GM21825 (cell line): ENCODE measurements at regions not wholly inside any gene's neighbourhood (a gene's known extent, or its start where the extent isn't known, plus 50 kb on each side); places are given as distances from the start of the nearest gene placed in this dataset.

Experiments used
- ATAC-seq: cut with Tn5 transposase; IDR thresholded peaks from one replicate; pipeline ENCODE4 v1.9.1; 2021; ENCODE audit warnings: mild to moderate bottlenecking, moderate library complexity; ENCODE audit not compliant: unreplicated experiment

DNA sequence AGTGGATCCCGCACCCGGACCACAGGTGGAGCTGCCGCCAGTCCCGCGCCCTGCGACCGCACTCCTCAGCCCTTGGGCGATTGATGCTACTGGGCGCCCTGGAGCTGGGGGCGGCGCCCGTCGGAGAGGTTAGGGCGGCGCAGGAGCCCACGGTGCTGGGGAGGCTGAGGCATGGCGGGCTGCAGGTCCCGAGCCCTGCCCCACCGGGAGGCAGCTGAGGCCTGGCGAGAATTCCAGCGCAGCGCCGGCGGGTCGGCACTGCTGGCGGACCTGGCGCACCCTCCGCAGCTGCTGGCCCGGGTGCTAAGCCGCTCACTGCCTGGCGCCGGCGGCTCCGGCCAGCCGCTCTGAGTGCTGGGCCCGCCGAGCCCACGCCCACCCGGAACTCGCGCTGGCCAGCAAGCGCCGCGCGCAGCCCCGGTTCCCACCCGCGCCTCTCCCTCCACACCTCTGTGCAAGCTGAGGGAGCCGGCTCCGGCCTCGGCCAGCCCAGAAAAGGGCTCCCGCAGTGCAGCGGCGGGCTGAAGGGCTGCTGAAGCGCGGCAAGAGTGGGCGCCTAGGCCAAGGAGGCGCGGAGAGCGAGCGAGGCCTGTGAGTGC, 1256.5 kb downstream of the STIM2 start:
- no peak for ATAC-seq

DNA sequence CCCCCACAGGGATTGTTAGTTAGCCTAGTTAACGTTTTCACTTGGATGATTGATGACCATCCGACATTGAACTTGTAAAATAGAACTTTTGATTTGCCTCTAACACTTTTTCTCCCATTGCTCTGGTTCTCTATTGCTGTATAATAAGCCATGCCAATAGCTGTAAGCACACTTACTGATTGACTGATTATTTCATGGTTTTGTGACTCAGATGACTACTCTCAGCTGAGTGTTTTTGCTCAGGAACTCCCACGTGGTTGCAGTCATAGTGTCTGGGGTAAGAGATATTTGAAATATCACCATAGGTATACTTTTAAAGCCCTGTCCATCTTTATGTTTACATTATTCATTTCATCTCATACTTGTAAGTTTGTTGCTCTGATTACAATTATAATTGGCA, 1285.5 kb downstream of the STIM2 start:
- ATAC-seq = no peak

- no peak for ATAC-seq
Measured at GRCh38 chr4:28148221-28148620, 1287.6 kb downstream of the STIM2 start.

DNA sequence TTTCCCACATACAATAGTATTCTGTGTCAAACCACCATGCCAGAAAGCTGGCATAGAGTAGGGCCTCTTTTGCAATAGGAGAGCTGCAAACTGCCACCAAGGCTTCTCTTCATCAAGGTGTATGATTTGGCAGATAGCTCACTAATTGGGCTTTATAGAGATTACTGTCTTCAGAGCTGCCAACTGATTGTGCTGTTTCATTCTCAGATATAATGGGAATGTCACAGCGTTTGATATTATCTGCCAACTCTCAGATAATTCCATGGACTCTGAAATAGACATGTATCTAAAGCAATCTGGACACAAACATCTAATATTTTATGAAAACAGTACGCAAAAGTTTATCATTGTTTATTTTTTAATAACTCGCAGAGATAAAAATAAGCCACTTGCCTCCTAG, 1289.1 kb downstream of the STIM2 start:
- ATAC-seq = no peak

GRCh38 chr4:28151314-28151713, 1290.7 kb downstream of the STIM2 start:
- ATAC-seq = no peak

DNA sequence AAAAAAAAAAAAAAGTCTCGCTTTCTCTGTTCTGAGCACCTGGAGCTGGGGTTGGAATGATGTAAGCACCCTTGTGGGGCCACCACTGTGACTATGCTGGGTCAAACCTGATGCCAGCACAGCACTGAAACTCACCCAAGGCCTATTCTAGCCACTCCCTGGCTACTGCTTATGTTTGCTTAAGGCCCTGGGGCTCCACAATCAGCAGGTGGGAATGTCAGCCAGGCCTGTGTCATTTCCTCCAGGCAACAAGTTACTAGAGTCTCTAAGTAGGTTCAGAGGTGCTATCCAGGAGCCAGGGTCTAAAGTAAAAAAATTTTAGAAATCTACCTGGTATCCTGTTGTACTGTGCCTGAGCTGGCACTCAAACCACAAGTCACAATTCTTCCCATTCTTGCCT, 1306.8 kb downstream of the STIM2 start:
- no peak for ATAC-seq

DNA sequence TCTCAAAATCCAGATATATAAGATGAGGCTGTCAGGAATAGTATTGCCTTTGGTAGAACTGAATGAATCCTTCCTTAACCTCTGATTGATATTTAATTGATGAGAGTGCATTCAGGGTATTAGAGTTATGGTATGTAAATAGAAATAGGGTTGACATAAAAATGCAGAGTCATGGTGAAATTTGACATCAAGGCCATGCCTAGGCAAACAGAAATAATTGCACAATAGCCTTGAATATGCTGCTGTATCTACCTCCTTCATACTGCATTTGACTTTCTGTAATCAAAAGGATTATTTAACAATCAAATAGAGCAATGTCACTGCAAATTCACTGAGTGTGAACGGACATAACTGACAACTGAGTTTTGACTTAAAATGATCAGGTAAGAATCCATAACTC, 1316.3 kb downstream of the STIM2 start:
- no peak for ATAC-seq

DNA sequence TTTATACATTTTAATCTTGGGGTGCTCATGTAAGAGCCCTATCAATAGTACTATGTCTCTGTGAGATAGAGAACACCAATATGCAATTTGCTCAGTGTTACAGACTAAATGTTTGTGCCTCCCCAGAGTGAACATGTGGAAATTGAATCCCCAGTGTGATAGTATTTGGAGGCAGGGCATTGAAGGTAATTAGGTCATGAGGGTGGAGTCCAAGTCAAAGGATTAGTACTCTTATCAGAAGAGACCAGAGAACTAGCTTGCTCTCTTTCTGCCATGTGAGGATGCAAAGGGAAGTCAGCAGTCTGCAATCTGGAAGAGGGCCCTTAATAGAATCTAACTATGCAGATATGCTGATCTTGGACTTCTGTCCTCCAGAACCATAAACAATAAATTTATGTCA, 1317.0 kb downstream of the STIM2 start:
- ATAC-seq = no peak

DNA sequence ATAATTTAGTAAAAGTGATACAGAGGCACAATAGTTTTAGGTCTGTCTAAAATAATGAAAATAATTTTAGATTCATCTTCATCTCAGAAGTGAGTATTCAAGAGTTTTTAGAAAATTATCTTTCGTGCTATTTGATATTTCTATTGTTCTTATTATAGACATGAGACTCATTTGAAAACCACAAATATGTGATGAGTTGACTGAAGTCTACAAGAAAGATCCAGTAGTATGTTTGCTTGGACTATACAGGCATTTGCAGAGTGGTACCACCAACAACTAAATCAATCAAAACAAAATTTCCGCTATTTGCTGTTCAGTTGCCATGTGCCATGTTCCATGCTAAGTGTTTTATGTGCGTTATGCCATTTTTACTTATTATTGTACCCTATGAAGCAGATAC, 1318.5 kb downstream of the STIM2 start:
- no peak for ATAC-seq

DNA sequence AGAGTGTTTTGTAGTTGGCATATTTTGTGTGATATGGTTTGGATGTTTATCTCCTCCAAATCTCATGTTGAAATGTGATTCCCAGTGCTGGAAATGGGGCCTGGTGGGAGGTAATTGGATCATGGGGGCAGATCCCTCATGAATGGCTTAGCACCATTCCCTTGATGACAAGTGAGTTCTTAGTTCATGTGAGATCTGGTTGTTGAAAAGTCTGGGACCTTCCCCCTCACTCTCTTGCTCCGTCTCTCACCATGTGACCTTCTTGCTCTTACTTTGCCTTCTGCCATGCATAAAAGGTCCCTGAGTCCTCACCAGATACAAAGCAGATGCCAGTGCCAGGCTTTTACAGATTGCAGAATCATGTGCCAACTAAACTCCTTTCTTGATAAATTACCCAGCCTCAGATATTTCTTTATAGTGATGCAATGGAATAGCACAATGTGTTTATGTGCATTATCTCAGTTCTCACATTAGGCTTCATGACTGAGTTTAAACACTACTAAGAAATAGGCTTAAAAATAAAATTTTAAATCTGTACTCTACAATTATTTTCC, 1348.8 kb downstream of the STIM2 start:
- no peak for ATAC-seq

GRCh38 chr4:28211676-28212470, 1351.2 kb downstream of the STIM2 start:
- ATAC-seq = no peak

- no peak for ATAC-seq
Measured at GRCh38 chr4:28221536-28221935, 1360.9 kb downstream of the STIM2 start.

- ATAC-seq = no peak
Measured at GRCh38 chr4:28225050-28225449, 1364.4 kb downstream of the STIM2 start.

GRCh38 chr4:28225689-28226353, 1365.2 kb downstream of the STIM2 start:
- ATAC-seq = no peak

DNA sequence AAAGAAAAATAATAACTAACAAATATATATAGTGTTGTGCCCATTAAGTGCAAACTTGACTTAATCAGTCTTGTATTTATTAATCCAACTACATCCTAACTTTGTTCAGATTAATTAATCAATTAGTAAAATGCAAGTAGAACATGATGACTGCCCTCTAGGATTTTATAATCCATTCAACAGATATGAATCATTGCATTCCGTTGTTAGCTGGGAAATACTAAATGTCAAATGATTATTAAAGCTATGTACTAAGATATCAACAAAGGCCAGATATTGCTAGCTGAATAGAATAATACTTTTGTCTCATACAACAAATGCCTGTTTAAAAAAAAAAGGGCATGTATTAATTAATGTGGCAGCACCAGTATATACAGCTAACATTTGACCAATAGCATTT, 1366.3 kb downstream of the STIM2 start:
- ATAC-seq = no peak

- no peak for ATAC-seq
Measured at GRCh38 chr4:28227764-28228163, 1367.1 kb downstream of the STIM2 start.

- ATAC-seq = no peak
Measured at GRCh38 chr4:28228561-28229491, 1368.2 kb downstream of the STIM2 start.

DNA sequence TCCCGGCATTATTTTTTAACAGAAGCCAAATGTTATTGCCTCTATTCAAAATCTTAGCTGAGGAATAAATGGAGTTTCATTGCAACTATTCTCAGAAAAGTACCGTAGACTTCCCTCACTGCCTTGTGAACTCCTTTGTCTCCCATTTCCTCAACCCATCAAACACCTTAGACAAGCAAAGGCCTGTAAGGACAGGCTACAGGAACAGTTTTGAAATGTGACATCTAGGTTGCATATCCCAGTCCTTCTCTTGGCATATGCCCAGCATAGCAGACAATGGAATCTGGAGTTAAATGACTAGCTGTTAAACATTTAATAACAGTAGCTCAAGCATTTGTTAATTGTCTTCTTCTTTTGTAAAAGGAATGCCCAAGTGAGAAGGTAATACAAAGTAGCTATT, 1371.7 kb downstream of the STIM2 start:
- no peak for ATAC-seq

- ATAC-seq = no peak
Measured at GRCh38 chr4:28232951-28233350, 1372.3 kb downstream of the STIM2 start.

- ATAC-seq = no peak
Measured at GRCh38 chr4:28233724-28234123, 1373.1 kb downstream of the STIM2 start.

- no peak for ATAC-seq
Measured at GRCh38 chr4:28238876-28239275, 1378.2 kb downstream of the STIM2 start.
